Myocyte (in vitro differentiated cells): ENCODE measurements at regions not wholly inside any gene's neighbourhood (a gene's known extent, or its start where the extent isn't known, plus 50 kb on each side); places are given as distances from the start of the nearest gene placed in this dataset.

ENCODE experiments used
- DNase-seq: peaks from one replicate; pipeline ENCODE4 v3.0.0-alpha.2; 2012; ENCODE audit warnings: low read depth

DNA sequence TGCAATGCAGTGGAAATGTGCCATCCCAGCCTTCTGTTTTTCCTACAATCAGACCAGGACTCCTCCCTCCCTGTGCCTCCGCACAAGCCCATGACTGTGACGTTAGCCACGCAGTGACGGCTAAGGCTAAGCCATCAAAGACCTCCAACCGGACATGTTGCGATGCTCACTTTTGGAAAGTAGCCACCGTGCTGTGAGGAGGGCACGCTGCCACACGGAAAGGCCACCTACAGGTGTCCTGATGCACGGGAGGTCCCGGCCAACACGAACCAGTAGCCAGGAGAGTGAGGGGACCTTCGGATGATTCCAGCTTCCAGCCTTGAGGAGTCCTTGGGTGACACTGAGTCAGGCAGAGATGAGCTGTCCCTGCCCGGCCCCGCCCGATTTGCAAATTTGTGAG lies 53.9 kb downstream of the FOXL1 start:
- no peak for DNase-seq

DNA sequence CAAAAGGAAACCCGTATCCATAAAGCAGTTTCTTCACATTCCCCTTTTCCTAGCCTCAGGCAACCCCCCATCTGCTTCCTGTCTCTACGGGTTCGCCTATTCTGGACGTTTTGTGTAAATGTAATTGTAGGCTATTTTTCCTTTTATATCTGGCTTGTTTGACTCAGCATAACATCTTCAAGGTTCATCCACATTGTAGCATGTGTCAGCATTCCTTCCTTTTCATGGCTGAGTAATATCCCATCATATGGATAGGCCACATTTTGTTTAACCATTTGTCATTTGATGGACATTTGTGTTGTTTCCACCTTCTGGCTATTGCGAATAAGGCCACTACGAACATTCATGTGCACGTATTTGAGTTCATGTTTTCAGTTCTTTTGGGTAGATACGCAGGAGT lies 54.6 kb downstream of the FOXL1 start:
- DNase-seq, result no peak

DNA sequence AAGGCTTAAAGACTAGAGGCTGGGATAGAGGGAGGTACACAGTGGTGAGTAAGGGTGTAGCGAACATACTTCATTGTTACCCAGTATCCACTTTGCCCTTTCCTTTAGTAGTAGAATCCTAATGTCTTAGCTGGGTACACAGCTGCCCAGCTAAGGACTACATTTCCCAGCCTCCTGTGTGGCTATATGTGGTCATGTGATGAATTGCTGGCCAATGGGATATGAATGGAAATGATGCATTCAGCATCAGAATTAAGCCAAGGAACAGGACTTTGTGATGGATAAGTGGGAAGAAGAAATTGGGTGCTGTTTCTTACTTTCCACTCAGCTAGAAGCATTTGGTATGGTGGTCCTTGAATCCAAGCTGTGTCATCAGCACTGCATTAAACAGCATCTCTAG lies 55.9 kb downstream of the FOXL1 start:
- DNase-seq, result no peak

DNA sequence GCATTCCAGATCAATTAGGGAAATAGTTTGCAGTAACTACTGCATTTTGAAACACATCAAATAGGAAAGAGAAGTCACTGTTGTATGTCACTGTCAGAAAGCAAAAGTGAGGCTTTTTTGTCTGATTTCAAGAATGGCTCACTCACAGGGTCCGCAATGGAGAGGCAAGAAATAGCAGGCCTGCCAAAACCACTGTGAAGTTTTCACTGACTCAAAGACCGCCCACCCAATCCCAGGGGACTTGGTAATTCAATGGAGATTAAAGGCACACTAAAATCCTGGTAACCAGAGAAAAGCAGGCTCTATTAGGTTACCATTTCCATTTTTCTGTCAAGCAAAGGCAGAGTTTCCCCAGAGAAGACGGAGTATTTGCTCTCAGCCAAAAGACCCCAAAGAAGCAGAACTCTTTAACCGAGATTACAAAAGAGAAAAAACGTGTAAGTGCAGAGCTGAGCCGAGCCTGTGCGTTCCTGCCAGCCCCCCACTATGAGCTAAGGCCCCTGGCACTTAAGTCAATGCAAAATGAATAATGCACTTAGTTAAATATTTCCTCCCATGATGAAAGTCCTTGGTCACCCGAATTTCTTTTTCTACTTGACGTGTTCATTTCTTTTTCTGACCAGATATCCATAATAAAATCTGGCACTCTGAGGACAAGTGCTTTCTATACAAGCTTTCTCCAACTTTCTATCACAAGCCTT lies 57.0 kb downstream of the FOXL1 start:
- DNase-seq, result peak; percentile 24

DNA sequence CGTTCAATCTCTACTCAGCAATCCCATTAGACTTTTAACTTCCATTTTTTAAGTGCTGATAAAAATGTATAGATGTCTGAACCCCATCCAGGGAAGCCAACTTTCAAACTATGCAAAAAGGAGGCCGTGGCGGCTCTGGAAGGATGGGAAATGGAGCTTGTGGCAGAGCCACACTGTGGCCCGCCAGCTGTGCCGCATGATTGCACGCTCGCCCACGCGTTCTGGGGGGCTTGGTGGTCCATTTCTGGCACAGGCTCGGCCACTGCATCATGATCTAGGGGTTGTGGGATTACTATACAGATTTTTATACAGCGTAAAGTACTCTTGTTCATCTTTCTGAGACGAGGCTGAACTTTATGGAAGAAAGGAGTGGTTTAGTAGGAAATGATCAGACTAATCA lies 57.6 kb downstream of the FOXL1 start:
- no peak for DNase-seq

DNA sequence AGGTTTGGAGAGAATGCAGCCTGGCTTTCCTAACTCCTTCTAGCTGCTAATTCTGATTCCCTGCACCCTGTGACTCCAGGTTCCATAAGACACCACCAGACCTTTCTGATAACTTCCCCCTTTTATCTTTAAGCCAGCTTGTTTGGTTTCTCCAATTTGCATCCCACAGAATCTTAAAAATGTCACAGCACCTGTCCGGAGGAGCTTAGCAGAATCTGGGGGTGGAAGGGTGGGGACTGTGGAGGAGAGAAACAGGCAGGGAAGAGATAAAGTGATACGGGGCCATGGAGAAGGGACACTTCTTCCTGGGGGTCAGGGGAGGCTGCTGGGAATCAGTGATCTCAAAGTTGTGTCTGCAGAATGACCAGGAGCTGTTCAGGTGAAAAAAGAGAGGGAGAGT lies 59.4 kb downstream of the FOXL1 start:
- DNase-seq, result peak; percentile 35

DNA sequence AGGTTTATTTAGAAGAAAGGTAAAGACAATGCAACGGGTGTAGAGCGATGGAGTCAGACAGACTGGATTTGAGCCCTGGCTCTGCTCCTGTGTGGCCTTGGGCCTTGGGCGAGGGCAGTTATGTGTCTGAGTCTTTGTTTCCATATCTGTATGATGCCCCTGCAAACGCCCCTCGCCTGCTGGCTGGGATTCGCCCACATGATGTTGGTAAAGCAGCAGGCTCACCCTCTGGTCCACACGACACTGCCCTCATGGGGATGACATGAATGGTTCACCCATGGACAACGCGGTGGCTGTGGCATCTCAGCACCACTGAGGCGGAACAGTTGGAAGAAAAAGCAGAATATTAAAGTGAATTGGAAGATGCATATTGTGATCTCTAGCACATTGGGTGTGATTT lies 60.3 kb downstream of the FOXL1 start:
- no peak for DNase-seq

DNA sequence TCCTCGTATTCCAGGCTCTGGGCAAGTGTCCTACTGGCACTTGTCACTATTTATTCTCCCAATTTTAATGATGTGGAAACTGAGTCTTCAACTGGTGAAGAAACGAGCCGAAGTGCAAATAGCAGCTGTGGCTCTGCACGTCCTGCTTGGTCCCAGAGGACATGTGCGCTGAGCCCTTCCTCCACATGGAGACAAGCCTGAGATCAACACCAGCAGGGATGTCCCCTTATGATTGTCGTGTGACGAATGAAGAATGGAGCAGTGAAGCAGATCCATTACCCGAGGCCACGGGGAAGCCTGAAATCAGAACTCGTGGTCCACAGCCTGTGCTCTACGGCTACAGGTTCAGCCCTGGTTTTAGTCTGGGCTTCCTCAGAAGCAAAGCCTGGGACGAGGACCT lies 61.0 kb downstream of the FOXL1 start:
- DNase-seq, result no peak

DNA sequence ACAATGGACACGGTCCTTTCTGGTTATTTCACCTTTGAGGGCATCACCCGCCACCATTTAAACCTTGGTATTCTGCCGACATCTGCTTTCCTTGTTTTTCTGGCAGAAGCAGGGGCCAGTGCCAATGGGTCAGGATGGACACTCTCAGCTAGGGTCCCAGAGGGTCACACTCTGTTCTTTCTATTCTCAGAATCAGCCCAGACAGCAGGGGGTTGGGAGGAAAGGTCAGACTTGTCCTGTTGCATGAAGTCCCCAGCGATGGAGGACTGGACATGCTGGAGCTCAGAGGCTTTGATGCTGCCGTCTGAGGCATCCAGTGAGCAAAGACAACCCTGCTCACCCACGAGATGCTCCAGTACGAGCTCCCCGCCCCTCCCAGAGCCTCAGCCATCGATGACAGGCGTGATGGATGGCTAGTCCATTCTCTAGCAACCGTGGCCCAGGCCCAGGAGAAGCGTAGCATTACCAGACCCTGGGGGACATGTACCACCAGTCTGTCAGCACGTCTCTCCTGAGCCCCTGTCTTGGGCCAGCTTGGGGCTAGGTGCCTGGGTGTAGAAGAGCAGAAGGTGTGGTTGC lies 62.0 kb downstream of the FOXL1 start:
- no peak for DNase-seq

DNA sequence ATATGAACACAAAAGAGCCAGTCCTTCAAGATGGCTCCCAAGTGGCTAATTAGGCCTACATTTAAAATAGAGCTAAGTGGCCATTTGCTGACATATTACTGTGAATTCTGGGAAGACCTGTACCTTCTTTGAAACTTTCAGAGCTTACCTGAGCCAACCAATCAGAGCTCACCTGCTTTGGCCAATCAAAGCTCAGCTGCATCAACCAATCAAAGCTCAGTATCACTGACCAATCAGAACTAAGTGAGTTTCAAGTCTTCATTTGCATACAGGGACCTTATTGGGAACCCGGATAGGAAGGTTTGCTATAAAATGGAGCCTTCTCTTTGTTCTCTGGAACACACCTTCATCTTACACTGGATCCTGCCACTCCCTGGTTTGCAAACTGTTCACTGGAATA lies 63.7 kb downstream of the FOXL1 start:
- no peak for DNase-seq

DNA sequence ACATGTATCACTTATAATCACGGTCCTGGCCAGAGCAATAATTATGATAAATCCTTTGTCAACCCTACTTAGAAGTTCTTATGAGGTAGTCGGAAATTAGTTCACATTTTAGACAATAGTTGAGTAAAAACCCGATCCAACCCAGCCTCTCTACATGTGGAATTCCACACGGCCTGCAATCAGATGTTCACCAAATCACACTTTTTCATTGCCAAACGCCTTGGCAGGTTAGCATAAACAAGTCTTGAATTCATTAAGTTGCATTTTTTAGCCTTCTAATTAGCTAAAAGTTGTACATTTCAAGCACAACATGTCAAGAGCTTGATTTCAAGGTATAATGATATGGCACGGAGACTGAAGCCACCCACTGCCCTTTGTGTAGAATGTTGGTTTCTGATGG lies 65.3 kb downstream of the FOXL1 start:
- DNase-seq, result no peak

DNA sequence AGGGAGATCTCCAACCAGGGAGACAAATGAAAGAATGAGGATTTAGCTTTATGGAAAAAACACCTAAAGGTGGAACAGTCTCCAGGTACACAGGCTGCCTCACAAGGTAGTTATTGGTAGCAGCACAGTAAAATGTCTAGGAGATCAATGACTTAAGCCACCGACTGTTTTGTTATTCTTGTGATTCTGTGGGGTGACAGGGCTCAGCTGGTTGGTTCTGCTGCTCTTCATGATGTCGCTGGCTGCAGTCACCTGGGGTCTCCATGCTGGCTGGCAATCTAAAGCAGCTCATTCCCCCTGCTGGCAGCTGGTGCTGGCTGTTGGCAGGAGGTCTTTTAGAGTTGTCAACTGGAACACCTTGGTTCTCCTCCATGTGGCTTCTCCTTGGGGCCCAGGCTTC lies 69.2 kb downstream of the FOXL1 start:
- DNase-seq, result no peak

DNA sequence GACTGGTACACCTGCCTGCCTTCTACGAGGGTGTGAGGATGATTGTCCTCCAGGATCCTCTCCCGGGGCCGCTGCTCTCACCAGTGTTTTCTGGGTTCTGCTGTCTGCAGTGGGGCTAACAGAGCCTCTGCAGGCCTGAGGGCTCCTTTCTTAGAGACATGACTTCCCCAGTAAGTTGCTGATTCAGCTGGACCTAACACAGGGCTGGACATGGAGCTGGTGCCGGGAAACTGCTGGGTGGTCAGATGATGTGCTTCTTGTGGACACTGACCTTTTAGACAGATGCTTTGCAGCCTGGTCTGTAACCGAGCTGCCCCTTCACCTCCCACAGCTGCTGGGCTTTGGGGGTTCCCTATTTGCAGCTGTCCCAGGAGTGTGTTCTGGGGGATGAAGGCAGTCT lies 71.5 kb downstream of the FOXL1 start:
- DNase-seq, result no peak

DNA sequence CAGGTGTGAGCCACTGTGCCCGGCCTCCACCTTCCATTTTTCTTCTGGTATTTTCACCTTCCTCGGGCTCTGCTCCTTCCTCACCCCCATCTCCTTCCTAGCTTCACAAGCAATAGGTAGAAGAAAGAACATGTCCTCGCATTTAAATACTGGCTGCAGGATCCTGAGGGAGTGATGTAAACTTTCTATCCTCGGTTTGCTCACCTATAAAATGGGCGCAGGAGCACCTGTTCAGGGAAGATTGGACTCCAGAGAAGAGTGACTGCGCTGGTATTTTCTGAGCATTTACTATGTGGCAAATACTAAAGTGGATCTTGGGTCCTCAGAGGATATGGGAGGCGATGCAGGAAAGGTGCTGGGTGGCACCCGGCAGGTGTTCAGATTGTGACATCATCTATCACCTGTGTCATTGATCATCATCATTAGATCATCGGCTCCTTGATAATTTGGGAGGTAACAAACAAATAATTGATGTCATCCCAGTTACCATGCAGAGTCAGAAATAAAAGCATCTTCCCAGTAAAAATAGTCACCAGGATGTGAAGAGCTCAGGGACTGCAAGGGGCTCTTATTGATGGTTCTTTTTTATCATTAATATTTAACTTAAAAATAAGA lies 72.8 kb downstream of the FOXL1 start:
- DNase-seq, result no peak

DNA sequence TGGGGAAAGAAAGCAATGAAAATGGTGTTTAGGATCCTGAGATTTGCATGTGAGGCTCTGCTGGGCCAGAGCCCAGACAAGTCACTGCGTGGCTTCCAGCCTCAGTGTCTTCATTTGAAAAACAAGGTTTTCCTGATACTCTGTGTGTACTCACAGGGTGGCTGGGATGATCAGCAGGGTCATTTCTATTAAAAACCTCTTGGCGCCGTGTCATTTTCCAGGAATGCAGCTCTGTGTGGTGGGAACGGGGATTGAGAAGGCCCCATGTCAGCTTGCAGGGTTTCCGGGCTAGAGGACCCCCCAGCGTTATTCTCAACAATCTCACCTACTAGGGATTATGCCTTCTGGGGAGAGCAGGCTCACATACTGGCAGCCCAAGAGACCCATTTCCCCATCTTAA lies 73.5 kb downstream of the FOXL1 start:
- no peak for DNase-seq

DNA sequence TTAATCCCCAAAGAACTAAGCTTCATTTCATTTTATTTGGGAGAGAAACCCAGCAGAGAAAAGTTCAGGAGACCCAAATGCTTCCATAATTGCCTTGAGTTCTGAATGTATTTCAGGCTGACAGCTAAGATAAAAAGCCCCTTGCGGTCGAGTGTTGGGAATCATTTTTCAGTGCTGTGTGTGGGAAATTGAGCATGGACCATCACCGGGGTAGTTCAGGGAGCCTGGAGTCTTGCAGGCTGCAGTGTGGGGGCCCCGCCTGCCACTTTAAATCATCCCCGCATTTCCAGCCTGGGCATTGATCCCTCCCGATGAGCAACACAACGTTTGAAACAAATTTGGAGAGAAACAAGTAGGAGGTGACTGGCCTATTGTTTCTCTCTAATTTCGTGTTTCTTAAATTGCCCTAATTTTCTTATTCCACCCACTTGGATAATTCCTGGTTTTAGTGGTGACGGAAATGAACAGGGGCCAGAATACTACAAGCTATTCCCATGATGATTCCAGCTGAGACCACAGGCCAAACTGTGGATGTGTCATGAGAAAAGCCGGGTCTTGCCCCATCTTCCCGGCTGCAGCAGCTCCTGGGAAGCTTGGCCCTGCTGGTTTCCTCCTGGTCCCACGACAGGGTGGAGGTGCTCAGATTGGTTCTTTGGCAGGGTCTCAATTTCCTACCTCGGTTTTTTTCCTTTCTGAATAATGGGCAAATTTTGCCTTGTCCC lies 75.1 kb downstream of the FOXL1 start:
- DNase-seq, result no peak

DNA sequence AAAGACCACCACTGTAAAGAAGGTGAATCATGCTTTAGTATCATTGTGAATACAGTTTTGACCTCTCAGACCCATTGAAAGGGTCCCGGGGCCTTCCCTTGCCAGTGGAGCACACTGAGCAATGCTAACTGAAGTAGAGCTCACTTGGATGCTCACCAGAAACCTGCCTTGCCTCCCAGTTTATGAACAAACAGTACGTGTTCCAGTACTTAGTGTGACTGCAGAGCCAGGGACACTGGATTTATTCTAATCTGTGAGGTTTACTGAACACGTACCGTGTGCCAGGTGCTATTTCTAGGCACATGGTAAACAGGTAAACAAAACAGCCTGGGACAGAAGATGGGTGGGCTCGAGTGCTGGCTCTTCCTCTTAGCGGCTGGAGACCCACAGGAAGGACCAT lies 79.6 kb downstream of the FOXL1 start:
- DNase-seq, result no peak

DNA sequence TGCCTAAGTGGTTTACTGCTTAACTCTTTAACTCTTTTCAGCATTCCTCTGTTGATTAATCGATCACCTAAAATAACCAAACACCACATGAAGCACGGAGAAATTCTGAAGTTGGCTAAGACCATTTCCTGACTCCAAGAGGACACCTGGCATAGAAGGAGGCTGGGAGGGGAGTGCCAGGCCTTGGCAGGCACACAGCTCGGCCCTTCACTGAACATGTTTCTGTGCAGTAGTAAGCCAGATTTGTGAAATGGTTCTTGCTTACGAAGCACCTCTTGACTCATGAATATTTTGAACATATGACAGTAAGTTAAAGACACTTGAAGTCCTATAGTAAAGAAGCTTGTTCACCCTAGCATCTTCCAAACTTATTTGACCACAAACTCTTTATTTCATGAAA lies 82.3 kb downstream of the FOXL1 start:
- DNase-seq, result no peak

DNA sequence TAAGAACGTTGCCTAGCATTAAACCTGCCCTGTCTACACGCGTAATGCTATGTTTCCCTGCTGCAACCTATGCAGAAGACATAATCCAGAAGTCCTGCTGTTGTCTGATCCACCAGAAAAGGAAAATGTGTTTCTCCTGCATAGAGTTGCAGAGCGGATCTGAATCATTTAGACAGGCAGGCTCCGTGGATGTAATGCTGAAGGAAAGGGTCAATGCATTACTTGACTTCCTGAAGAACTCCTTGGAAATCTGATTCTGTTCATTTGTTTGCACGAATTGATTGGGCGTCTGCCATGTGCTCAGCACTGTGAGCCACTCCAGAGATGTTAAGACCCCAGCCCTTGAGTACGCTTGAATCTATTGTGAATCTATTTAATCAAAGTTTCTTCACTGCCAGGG lies 83.4 kb downstream of the FOXL1 start:
- DNase-seq, result no peak

DNA sequence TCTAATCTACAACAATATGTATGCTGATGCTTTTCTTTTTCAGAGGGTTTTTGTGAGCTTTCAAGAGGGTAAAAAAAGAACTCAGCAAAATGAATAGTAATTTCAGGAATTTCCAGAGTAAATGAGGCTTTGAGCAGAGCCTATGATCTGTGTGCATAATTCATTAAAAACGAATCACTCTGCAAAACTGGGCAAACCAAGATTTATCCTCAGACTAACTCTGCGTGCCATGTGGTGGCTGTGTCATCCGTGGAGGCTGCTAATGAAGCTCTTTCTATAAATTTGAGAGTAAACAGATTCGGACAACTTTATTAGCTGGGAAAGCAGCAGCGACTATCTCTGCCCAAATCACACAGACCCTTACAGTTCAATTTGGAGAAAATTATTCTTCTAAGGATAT lies 83.8 kb downstream of the FOXL1 start:
- no peak for DNase-seq

DNA sequence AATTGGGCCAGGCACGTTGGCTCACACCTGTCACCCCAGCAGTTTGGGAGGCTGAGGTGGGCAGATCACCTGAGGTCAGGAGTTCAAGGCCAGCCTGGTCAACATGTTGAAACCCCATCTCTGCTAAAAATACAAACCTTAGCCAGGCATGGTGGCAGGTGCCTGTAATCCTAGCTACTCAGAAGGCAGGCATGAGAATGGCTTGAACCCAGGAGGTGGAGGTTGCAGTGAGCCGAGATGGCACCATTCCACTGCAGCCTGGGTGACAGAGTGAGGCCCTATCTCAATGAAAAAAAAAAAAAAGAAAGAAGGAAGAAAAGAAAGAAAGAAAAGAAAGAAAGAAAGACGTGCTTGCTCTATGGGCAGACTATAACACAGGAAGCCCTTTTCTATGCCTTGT lies 84.4 kb downstream of the FOXL1 start:
- DNase-seq, result no peak

DNA sequence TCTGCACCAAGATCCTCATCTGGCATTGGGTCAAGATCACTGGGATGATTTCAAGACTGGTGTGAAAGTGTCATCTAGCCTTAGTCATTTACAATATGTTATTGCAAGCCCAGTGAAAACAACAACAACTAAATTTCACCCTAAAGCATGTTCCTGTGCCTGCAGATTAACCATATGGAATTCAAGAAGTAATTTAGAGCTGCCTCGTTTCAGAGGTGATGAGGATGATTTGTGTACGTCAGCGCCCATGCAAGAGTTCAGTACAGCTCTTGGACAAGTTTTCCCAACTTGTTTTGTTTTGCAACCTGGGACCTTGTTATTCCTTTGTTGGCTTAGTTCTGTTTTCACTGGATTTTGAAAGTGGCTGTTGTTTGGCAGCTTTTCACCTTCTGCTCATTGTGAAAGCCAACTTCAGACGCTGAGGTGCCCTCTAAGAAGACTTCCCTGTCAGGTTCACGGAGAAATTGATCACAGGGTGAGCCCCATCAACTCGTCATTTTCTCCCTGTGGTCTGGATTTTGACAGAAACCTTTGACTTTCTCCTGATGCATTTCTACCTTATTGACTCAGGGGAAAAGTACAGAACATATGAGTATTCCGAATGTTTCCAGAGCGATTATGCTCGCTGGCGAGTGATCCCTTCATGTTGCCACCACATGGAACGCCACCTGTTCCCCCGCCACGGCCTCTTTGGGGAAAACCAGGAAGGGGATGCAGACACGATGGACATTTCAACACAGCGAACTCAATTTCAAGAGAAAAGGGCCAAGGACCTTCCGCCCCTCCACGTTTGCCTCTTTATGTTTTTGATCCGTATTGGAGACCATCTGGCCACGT lies 85.6 kb downstream of the FOXL1 start:
- DNase-seq, result no peak
